IPS DF 4.7 (cell line): ENCODE measurements at regions not wholly inside any gene's neighbourhood (a gene's known extent, or its start where the extent isn't known, plus 50 kb on each side); places are given as distances from the start of the nearest gene placed in this dataset.
"Not testable (repeated sequence)": the region's sequence is repeated elsewhere in the genome, so short reads cannot be mapped to it uniquely, and the experiment has no call there.

Experiments
- DNase-seq: peaks from one replicate; pipeline ENCODE4 v3.0.0-alpha.2; 2013; ENCODE audit warnings: low spot score; ENCODE audit errors: extremely low read depth

GRCh38 chr3:110583373-110583935 is 488.2 kb upstream of the NECTIN3 start:
- no peak for DNase-seq

- DNase-seq = no peak
These were observed 482.7 kb upstream of the NECTIN3 start for GRCh38 chr3:110588906-110589305.

GRCh38 chr3:110589341-110589740 is 482.3 kb upstream of the NECTIN3 start:
- no peak for DNase-seq

GRCh38 chr3:110593749-110594148 is 477.9 kb upstream of the NECTIN3 start:
- no peak for DNase-seq

GRCh38 chr3:110598847-110599490 is 472.6 kb upstream of the NECTIN3 start:
- DNase-seq = no peak

GRCh38 chr3:110608566-110608965 is 463.1 kb upstream of the NECTIN3 start:
- DNase-seq = no peak

- DNase-seq = no peak
These were observed 459.6 kb upstream of the NECTIN3 start for GRCh38 chr3:110612045-110612444.

GRCh38 chr3:110614186-110614585 is 457.4 kb upstream of the NECTIN3 start:
- DNase-seq = no peak

GRCh38 chr3:110615454-110615853 is 456.2 kb upstream of the NECTIN3 start:
- DNase-seq = no peak

GRCh38 chr3:110618512-110619226 is 452.9 kb upstream of the NECTIN3 start:
- no peak for DNase-seq

GRCh38 chr3:110620118-110620517 is 451.5 kb upstream of the NECTIN3 start:
- no peak for DNase-seq

- DNase-seq = no peak
These were observed 448.0 kb upstream of the NECTIN3 start for GRCh38 chr3:110623571-110623970.

GRCh38 chr3:110624576-110624975 is 447.0 kb upstream of the NECTIN3 start:
- DNase-seq = no peak

- no peak for DNase-seq
These were observed 446.3 kb upstream of the NECTIN3 start for GRCh38 chr3:110625201-110625747.

- not testable (repeated sequence) for DNase-seq
These were observed 444.9 kb upstream of the NECTIN3 start for GRCh38 chr3:110626652-110627111.

- DNase-seq = no peak
These were observed 442.8 kb upstream of the NECTIN3 start for GRCh38 chr3:110628650-110629301.

- DNase-seq = no peak
These were observed 441.7 kb upstream of the NECTIN3 start for GRCh38 chr3:110629917-110630316.

- DNase-seq = no peak
These were observed 427.4 kb upstream of the NECTIN3 start for GRCh38 chr3:110644203-110644602.

- DNase-seq = no peak
These were observed 425.6 kb upstream of the NECTIN3 start for GRCh38 chr3:110646055-110646454.

- DNase-seq = no peak
These were observed 425.1 kb upstream of the NECTIN3 start for GRCh38 chr3:110646496-110646895.

GRCh38 chr3:110647586-110647985 is 424.0 kb upstream of the NECTIN3 start:
- no peak for DNase-seq

- no peak for DNase-seq
These were observed 420.9 kb upstream of the NECTIN3 start for GRCh38 chr3:110650741-110651140.
